AG09319 (cell line): ENCODE measurements at regions not wholly inside any gene's neighbourhood (a gene's known extent, or its start where the extent isn't known, plus 50 kb on each side); places are given as distances from the start of the nearest gene placed in this dataset.

Experiments
- DNase-seq: peaks from one replicate; pipeline ENCODE4 v3.0.0-alpha.2; 2010; ENCODE audit warnings: low read depth; ENCODE audit errors: extremely low read depth
- CTCF ChIP-seq: IDR thresholded peaks from 2 replicates; pipeline ENCODE4 v1.5.1; 2011; ENCODE audit warnings: low read depth, mild to moderate bottlenecking, inconsistent platforms, low read length, moderate library complexity

GRCh38 chr6:66418906-66419305 is 711.9 kb upstream of the EYS start:
- DNase-seq, result no peak
- no peak for TF ChIP-seq CTCF

- no peak for DNase-seq
- no peak for TF ChIP-seq CTCF
Observed at GRCh38 chr6:66403966-66404365, 696.9 kb upstream of the EYS start.

- no peak for DNase-seq
- no peak for TF ChIP-seq CTCF
Observed at GRCh38 chr6:66402873-66403272, 695.8 kb upstream of the EYS start.

- no peak for TF ChIP-seq CTCF
- no peak for DNase-seq
Observed at GRCh38 chr6:66396549-66396948, 689.5 kb upstream of the EYS start.

GRCh38 chr6:66396145-66396544 is 689.1 kb upstream of the EYS start:
- DNase-seq, result no peak
- no peak for TF ChIP-seq CTCF

GRCh38 chr6:66390393-66390792 is 683.4 kb upstream of the EYS start:
- no peak for TF ChIP-seq CTCF
- no peak for DNase-seq

GRCh38 chr6:66376001-66376400 is 669.0 kb upstream of the EYS start:
- TF ChIP-seq CTCF, result no peak
- no peak for DNase-seq
